ENCODE measurements at regions not wholly inside any gene's neighbourhood (a gene's known extent, or its start where the extent isn't known, plus 50 kb on each side); places are given as distances from the start of the nearest gene placed in this dataset.

- H3K27ac ChIP-seq (ENCODE audit: low read length) = no peak overlapping the region
- no peaks in the 10 kb centered on the region for H3K9me3 ChIP-seq (ENCODE audit: control insufficient read depth, low read depth, low read length)
- no peaks in the 10 kb centered on the region for H3K36me3 ChIP-seq (ENCODE audit: control insufficient read depth, insufficient read depth, low read length)
- peaks cover 4% of the 10 kb centered on the region for H3K27me3 ChIP-seq (ENCODE audit: control insufficient read depth, insufficient read depth, low read length)
- H3K4me1 ChIP-seq (ENCODE audit: control insufficient read depth, insufficient read depth, low read length) = no peaks in the 10 kb centered on the region
- no peak for DNase-seq
- whole genome bisulfite sequencing (ENCODE audit: insufficient coverage, low lambda C conversion rate) = no CpG with 5 or more reads among the region's 6 CpGs
- no peak overlapping the region for H3K4me3 ChIP-seq (ENCODE audit: low read length)
Measured at GRCh38 chr5:133694181-133694831, 82.0 kb upstream of the FSTL4 start.

- H3K36me3 ChIP-seq (ENCODE audit: control insufficient read depth, insufficient read depth, low read length) = no peaks in the 10 kb centered on the region
- no peak overlapping the region for H3K27ac ChIP-seq (ENCODE audit: low read length)
- no peaks in the 10 kb centered on the region for H3K9me3 ChIP-seq (ENCODE audit: control insufficient read depth, low read depth, low read length)
- no CpG with 5 or more reads among the region's 3 CpGs for WGBS (ENCODE audit: insufficient coverage, low lambda C conversion rate)
- H3K27me3 ChIP-seq (ENCODE audit: control insufficient read depth, insufficient read depth, low read length) = peaks cover 9% of the 10 kb centered on the region
- no peaks in the 10 kb centered on the region for H3K4me1 ChIP-seq (ENCODE audit: control insufficient read depth, insufficient read depth, low read length)
- no peak overlapping the region for H3K4me3 ChIP-seq (ENCODE audit: low read length)
- DNase-seq = no peak
Measured at GRCh38 chr5:133691448-133691847, 79.1 kb upstream of the FSTL4 start.

GRCh38 chr5:133690746-133691145 lies 78.4 kb upstream of the FSTL4 start:
- WGBS (ENCODE audit: insufficient coverage, low lambda C conversion rate) = no CpG with 5 or more reads among the region's 7 CpGs
- no peak for DNase-seq
- H3K36me3 ChIP-seq (ENCODE audit: control insufficient read depth, insufficient read depth, low read length) = no peaks in the 10 kb centered on the region
- H3K27ac ChIP-seq (ENCODE audit: low read length) = no peak overlapping the region
- H3K4me1 ChIP-seq (ENCODE audit: control insufficient read depth, insufficient read depth, low read length) = no peaks in the 10 kb centered on the region
- no peak overlapping the region for H3K4me3 ChIP-seq (ENCODE audit: low read length)
- H3K27me3 ChIP-seq (ENCODE audit: control insufficient read depth, insufficient read depth, low read length) = peaks cover 9% of the 10 kb centered on the region
- no peaks in the 10 kb centered on the region for H3K9me3 ChIP-seq (ENCODE audit: control insufficient read depth, low read depth, low read length)

- Histone ChIP-seq H3K4me1 (ENCODE audit: control insufficient read depth, insufficient read depth, low read length) (no peaks in the 10 kb centered on the region), H3K27ac (ENCODE audit: low read length) (no peak overlapping the region), H3K9me3 (ENCODE audit: control insufficient read depth, low read depth, low read length) (no peaks in the 10 kb centered on the region), H3K4me3 (ENCODE audit: low read length) (no peak overlapping the region), H3K27me3 (ENCODE audit: control insufficient read depth, insufficient read depth, low read length) (peaks cover 18% of the 10 kb centered on the region), H3K36me3 (ENCODE audit: control insufficient read depth, insufficient read depth, low read length) (no peaks in the 10 kb centered on the region)
- WGBS (ENCODE audit: insufficient coverage, low lambda C conversion rate) = no CpG with 5 or more reads among the region's 5 CpGs
- DNase-seq = no peak
Measured at GRCh38 chr5:133688391-133688790, 76.0 kb upstream of the FSTL4 start.

GRCh38 chr5:133687212-133688061 lies 75.1 kb upstream of the FSTL4 start:
- Histone ChIP-seq H3K4me1 (ENCODE audit: control insufficient read depth, insufficient read depth, low read length) (no peaks in the 10 kb centered on the region), H3K27me3 (ENCODE audit: control insufficient read depth, insufficient read depth, low read length) (peaks cover 18% of the 10 kb centered on the region), H3K27ac (ENCODE audit: low read length) (no peak overlapping the region), H3K9me3 (ENCODE audit: control insufficient read depth, low read depth, low read length) (no peaks in the 10 kb centered on the region), H3K4me3 (ENCODE audit: low read length) (no peak overlapping the region), H3K36me3 (ENCODE audit: control insufficient read depth, insufficient read depth, low read length) (no peaks in the 10 kb centered on the region)
- no peak for DNase-seq
- WGBS (ENCODE audit: insufficient coverage, low lambda C conversion rate) = 100% methylated on average over 1 of the region's 11 CpGs

- no peaks in the 10 kb centered on the region for H3K9me3 ChIP-seq (ENCODE audit: control insufficient read depth, low read depth, low read length)
- WGBS (ENCODE audit: insufficient coverage, low lambda C conversion rate) = no CpG with 5 or more reads among the region's 3 CpGs
- no peak for DNase-seq
Measured at GRCh38 chr5:133686566-133686965, 74.2 kb upstream of the FSTL4 start.

GRCh38 chr5:133685402-133686018 lies 73.2 kb upstream of the FSTL4 start:
- Histone ChIP-seq H3K9me3 (ENCODE audit: control insufficient read depth, low read depth, low read length) (no peaks in the 10 kb centered on the region), H3K36me3 (ENCODE audit: control insufficient read depth, insufficient read depth, low read length) (no peaks in the 10 kb centered on the region), H3K27ac (ENCODE audit: low read length) (no peak overlapping the region), H3K27me3 (ENCODE audit: control insufficient read depth, insufficient read depth, low read length) (peaks cover 14% of the 10 kb centered on the region), H3K4me1 (ENCODE audit: control insufficient read depth, insufficient read depth, low read length) (no peaks in the 10 kb centered on the region), H3K4me3 (ENCODE audit: low read length) (no peak overlapping the region)
- 60% methylated on average over 3 of the region's 8 CpGs for WGBS (ENCODE audit: insufficient coverage, low lambda C conversion rate)
- no peak for DNase-seq

More at GRCh38 chr5:133686566-133686965, 74.2 kb upstream of the FSTL4 start:
- H3K4me3 ChIP-seq (ENCODE audit: low read length) = no peak overlapping the region
- no peaks in the 10 kb centered on the region for H3K4me1 ChIP-seq (ENCODE audit: control insufficient read depth, insufficient read depth, low read length)
- H3K27ac ChIP-seq (ENCODE audit: low read length) = no peak overlapping the region
- peaks cover 18% of the 10 kb centered on the region for H3K27me3 ChIP-seq (ENCODE audit: control insufficient read depth, insufficient read depth, low read length)
- H3K36me3 ChIP-seq (ENCODE audit: control insufficient read depth, insufficient read depth, low read length) = no peaks in the 10 kb centered on the region

- no peaks in the 10 kb centered on the region for H3K9me3 ChIP-seq (ENCODE audit: control insufficient read depth, low read depth, low read length)
- WGBS (ENCODE audit: insufficient coverage, low lambda C conversion rate) = 100% methylated on average over 1 of the region's 21 CpGs
- H3K4me3 ChIP-seq (ENCODE audit: low read length) = no peak overlapping the region
- no peaks in the 10 kb centered on the region for H3K4me1 ChIP-seq (ENCODE audit: control insufficient read depth, insufficient read depth, low read length)
- no peak overlapping the region for H3K27ac ChIP-seq (ENCODE audit: low read length)
- H3K27me3 ChIP-seq (ENCODE audit: control insufficient read depth, insufficient read depth, low read length) = peaks cover 14% of the 10 kb centered on the region
- DNase-seq = no peak
- no peaks in the 10 kb centered on the region for H3K36me3 ChIP-seq (ENCODE audit: control insufficient read depth, insufficient read depth, low read length)
Measured at GRCh38 chr5:133683646-133684596, 71.6 kb upstream of the FSTL4 start.

GRCh38 chr5:133682451-133682850 lies 70.1 kb upstream of the FSTL4 start:
- H3K36me3 ChIP-seq (ENCODE audit: control insufficient read depth, insufficient read depth, low read length) = no peaks in the 10 kb centered on the region
- DNase-seq = no peak
- H3K9me3 ChIP-seq (ENCODE audit: control insufficient read depth, low read depth, low read length) = no peaks in the 10 kb centered on the region
- no peak overlapping the region for H3K4me3 ChIP-seq (ENCODE audit: low read length)
- WGBS (ENCODE audit: insufficient coverage, low lambda C conversion rate) = no CpG with 5 or more reads among the region's 4 CpGs
- H3K27ac ChIP-seq (ENCODE audit: low read length) = no peak overlapping the region
- no peaks in the 10 kb centered on the region for H3K4me1 ChIP-seq (ENCODE audit: control insufficient read depth, insufficient read depth, low read length)
- H3K27me3 ChIP-seq (ENCODE audit: control insufficient read depth, insufficient read depth, low read length) = peaks cover 14% of the 10 kb centered on the region

- no peaks in the 10 kb centered on the region for H3K4me1 ChIP-seq (ENCODE audit: control insufficient read depth, insufficient read depth, low read length)
- H3K9me3 ChIP-seq (ENCODE audit: control insufficient read depth, low read depth, low read length) = no peaks in the 10 kb centered on the region
- no peaks in the 10 kb centered on the region for H3K36me3 ChIP-seq (ENCODE audit: control insufficient read depth, insufficient read depth, low read length)
- no CpG with 5 or more reads among the region's 2 CpGs for WGBS (ENCODE audit: insufficient coverage, low lambda C conversion rate)
- peaks cover 11% of the 10 kb centered on the region for H3K27me3 ChIP-seq (ENCODE audit: control insufficient read depth, insufficient read depth, low read length)
- no peak overlapping the region for H3K27ac ChIP-seq (ENCODE audit: low read length)
- no peak for DNase-seq
- H3K4me3 ChIP-seq (ENCODE audit: low read length) = no peak overlapping the region
Measured at GRCh38 chr5:133681896-133682295, 69.6 kb upstream of the FSTL4 start.
